HG02970 (cell line): ENCODE measurements at regions not wholly inside any gene's neighbourhood (a gene's known extent, or its start where the extent isn't known, plus 50 kb on each side); places are given as distances from the start of the nearest gene placed in this dataset.
"Not testable (repeated sequence)": the region's sequence is repeated elsewhere in the genome, so short reads cannot be mapped to it uniquely, and the experiment has no call there.

ENCODE experiments used
- ATAC-seq: cut with Tn5 transposase; IDR thresholded peaks from one replicate; pipeline ENCODE4 v1.9.1; 2021; ENCODE audit warnings: mild to moderate bottlenecking, moderate library complexity, moderate number of reproducible peaks; ENCODE audit not compliant: unreplicated experiment, low FRiP score

GRCh38 chr13:59360108-59360507, 803.6 kb downstream of the DIAPH3 start:
- ATAC-seq = no peak

- ATAC-seq = no peak
These were observed 802.8 kb downstream of the DIAPH3 start for GRCh38 chr13:59360916-59361315.

- ATAC-seq = no peak
These were observed 800.4 kb downstream of the DIAPH3 start for GRCh38 chr13:59363313-59363712.

- no peak for ATAC-seq
These were observed 799.8 kb downstream of the DIAPH3 start for GRCh38 chr13:59363947-59364346.

- ATAC-seq = no peak
These were observed 799.1 kb downstream of the DIAPH3 start for GRCh38 chr13:59364641-59365085.

GRCh38 chr13:59367467-59367866, 796.3 kb downstream of the DIAPH3 start:
- ATAC-seq = no peak

- ATAC-seq = no peak
These were observed 795.8 kb downstream of the DIAPH3 start for GRCh38 chr13:59367904-59368303.

GRCh38 chr13:59368693-59369092, 795.0 kb downstream of the DIAPH3 start:
- no peak for ATAC-seq

GRCh38 chr13:59371229-59371628, 792.5 kb downstream of the DIAPH3 start:
- no peak for ATAC-seq

- no peak for ATAC-seq
These were observed 790.4 kb downstream of the DIAPH3 start for GRCh38 chr13:59373341-59373740.

- no peak for ATAC-seq
These were observed 789.0 kb downstream of the DIAPH3 start for GRCh38 chr13:59374691-59375090.

- ATAC-seq = no peak
These were observed 779.6 kb downstream of the DIAPH3 start for GRCh38 chr13:59384154-59384553.

- ATAC-seq = peak; percentile 98
These were observed 772.0 kb downstream of the DIAPH3 start for GRCh38 chr13:59391696-59392095.

GRCh38 chr13:59392328-59392727, 771.4 kb downstream of the DIAPH3 start:
- ATAC-seq = no peak

GRCh38 chr13:59394496-59394895, 769.2 kb downstream of the DIAPH3 start:
- no peak for ATAC-seq

GRCh38 chr13:59398127-59398526, 765.6 kb downstream of the DIAPH3 start:
- ATAC-seq = no peak

- no peak for ATAC-seq
These were observed 765.1 kb downstream of the DIAPH3 start for GRCh38 chr13:59398661-59399060.

- no peak for ATAC-seq
These were observed 764.2 kb downstream of the DIAPH3 start for GRCh38 chr13:59399513-59399912.

GRCh38 chr13:59404331-59404730, 759.4 kb downstream of the DIAPH3 start:
- no peak for ATAC-seq

- ATAC-seq = not testable (repeated sequence)
These were observed 756.5 kb downstream of the DIAPH3 start for GRCh38 chr13:59407251-59407650.

GRCh38 chr13:59408738-59409137, 755.0 kb downstream of the DIAPH3 start:
- ATAC-seq = no peak

- no peak for ATAC-seq
These were observed 754.5 kb downstream of the DIAPH3 start for GRCh38 chr13:59409211-59409610.

- ATAC-seq = no peak
These were observed 754.0 kb downstream of the DIAPH3 start for GRCh38 chr13:59409634-59410200.
